Stimulated activated CD4-positive, alpha-beta T cell treated with anti-CD3 and anti-CD28 coated beads, TNF-alpha, amount 100 ng/mL, for 1 hour (primary cell): ENCODE measurements at regions not wholly inside any gene's neighbourhood (a gene's known extent, or its start where the extent isn't known, plus 50 kb on each side); places are given as distances from the start of the nearest gene placed in this dataset.

Experiments
- DNase-seq, 3 donors: peaks; one replicate each; pipeline ENCODE4 v3.0.0-alpha.2; 2020; ENCODE audit warnings: low read depth in 3 of 3, low spot score in 1 of 3

GRCh38 chr10:85194706-85195105, 866.3 kb downstream of the CCSER2 start:
- no peak for DNase-seq

GRCh38 chr10:85195596-85195995, 867.2 kb downstream of the CCSER2 start:
- DNase-seq = no peak

- no peak for DNase-seq
Observed at GRCh38 chr10:85204814-85205213, 876.4 kb downstream of the CCSER2 start.

GRCh38 chr10:85212526-85212925, 884.1 kb downstream of the CCSER2 start:
- DNase-seq = no peak

GRCh38 chr10:85213493-85213892, 885.1 kb downstream of the CCSER2 start:
- no peak for DNase-seq

GRCh38 chr10:85222300-85222699, 893.9 kb downstream of the CCSER2 start:
- DNase-seq = no peak

- no peak for DNase-seq
Observed at GRCh38 chr10:85224366-85224940, 896.1 kb downstream of the CCSER2 start.

GRCh38 chr10:85225311-85225710, 896.9 kb downstream of the CCSER2 start:
- DNase-seq = no peak

- no peak for DNase-seq
Observed at GRCh38 chr10:85226596-85226995, 898.2 kb downstream of the CCSER2 start.

GRCh38 chr10:85228726-85229125, 900.3 kb downstream of the CCSER2 start:
- no peak for DNase-seq

GRCh38 chr10:85231534-85232270, 903.3 kb downstream of the CCSER2 start:
- DNase-seq = no peak

- DNase-seq = no peak
Observed at GRCh38 chr10:85235258-85235657, 906.9 kb downstream of the CCSER2 start.

- no peak for DNase-seq
Observed at GRCh38 chr10:85238676-85239075, 910.3 kb downstream of the CCSER2 start.

GRCh38 chr10:85250304-85250703, 921.9 kb downstream of the CCSER2 start:
- no peak for DNase-seq

GRCh38 chr10:85256481-85256880, 928.1 kb downstream of the CCSER2 start:
- DNase-seq = no peak

GRCh38 chr10:85259908-85260307, 931.5 kb downstream of the CCSER2 start:
- no peak for DNase-seq

GRCh38 chr10:85262992-85263391, 934.6 kb downstream of the CCSER2 start:
- no peak for DNase-seq

- DNase-seq = no peak
Observed at GRCh38 chr10:85265121-85265520, 936.7 kb downstream of the CCSER2 start.

GRCh38 chr10:85266808-85267207, 938.4 kb downstream of the CCSER2 start:
- DNase-seq = no peak

GRCh38 chr10:85280014-85280413, 951.6 kb downstream of the CCSER2 start:
- no peak for DNase-seq

GRCh38 chr10:85284778-85285770, 956.7 kb downstream of the CCSER2 start:
- DNase-seq = no peak

- DNase-seq = no peak
Observed at GRCh38 chr10:85293483-85293882, 965.1 kb downstream of the CCSER2 start.
